ENCODE measurements at regions not wholly inside any gene's neighbourhood (a gene's known extent, or its start where the extent isn't known, plus 50 kb on each side); places are given as distances from the start of the nearest gene placed in this dataset.

DNA sequence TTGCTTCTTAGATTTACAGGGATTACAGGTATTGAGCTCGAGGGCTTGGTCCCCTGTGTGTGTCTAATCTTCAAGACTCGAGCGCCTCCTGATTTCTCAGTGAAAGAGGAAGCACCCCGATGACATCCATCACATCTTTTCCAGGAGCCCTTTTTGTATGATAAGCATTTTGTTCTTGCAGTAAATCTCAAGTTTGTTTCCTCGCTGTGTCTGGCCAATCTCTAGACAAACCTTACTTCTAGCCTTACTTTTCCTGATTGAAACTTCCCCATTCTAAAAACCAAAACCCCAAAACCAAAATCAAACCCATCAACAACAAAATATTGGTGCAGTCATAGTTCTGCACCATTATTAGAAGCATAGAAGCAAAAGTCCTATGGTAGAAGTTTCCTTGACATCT lies 286.0 kb downstream of the NFKBIZ start:
- peaks cover 3% of the 10 kb centered on the region for H3K4me1 ChIP-seq (ENCODE audit: insufficient read depth, low read length, poor library complexity, severe bottlenecking)
- no peaks in the 10 kb centered on the region for H3K9me3 ChIP-seq (ENCODE audit: insufficient read depth, low read depth, low read length)
- H3K9ac ChIP-seq (ENCODE audit: low read depth, low read length, poor library complexity, severe bottlenecking): no peak overlapping the region
- no peaks in the 10 kb centered on the region for H4K20me1 ChIP-seq (ENCODE audit: insufficient read depth, low read length, poor library complexity, severe bottlenecking)
- no peaks in the 10 kb centered on the region for H3K9me2 ChIP-seq (replicated peaks; ENCODE audit: low read depth, low read length)
- no peak overlapping the region for H2AFZ ChIP-seq (ENCODE audit: low read length)
- H3K27me3 ChIP-seq (ENCODE audit: insufficient read depth, low read length, poor library complexity, severe bottlenecking): no peaks in the 10 kb centered on the region
- H3K36me3 ChIP-seq (ENCODE audit: insufficient read depth, low read length): no peaks in the 10 kb centered on the region
- H3K4me2 ChIP-seq (ENCODE audit: low read depth, low read length, poor library complexity, severe bottlenecking): no peak overlapping the region
- TF ChIP-seq, protein P1, sequence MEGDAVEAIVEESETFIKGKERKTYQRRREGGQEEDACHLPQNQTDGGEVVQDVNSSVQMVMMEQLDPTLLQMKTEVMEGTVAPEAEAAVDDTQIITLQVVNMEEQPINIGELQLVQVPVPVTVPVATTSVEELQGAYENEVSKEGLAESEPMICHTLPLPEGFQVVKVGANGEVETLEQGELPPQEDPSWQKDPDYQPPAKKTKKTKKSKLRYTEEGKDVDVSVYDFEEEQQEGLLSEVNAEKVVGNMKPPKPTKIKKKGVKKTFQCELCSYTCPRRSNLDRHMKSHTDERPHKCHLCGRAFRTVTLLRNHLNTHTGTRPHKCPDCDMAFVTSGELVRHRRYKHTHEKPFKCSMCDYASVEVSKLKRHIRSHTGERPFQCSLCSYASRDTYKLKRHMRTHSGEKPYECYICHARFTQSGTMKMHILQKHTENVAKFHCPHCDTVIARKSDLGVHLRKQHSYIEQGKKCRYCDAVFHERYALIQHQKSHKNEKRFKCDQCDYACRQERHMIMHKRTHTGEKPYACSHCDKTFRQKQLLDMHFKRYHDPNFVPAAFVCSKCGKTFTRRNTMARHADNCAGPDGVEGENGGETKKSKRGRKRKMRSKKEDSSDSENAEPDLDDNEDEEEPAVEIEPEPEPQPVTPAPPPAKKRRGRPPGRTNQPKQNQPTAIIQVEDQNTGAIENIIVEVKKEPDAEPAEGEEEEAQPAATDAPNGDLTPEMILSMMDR (conservative IDR thresholded peaks at IDR 0.05; ENCODE audit: low read length): no peak
- TF ChIP-seq EZH2phosphoT487 (IDR thresholded peaks at IDR 0.05; ENCODE audit: borderline replicate concordance): no peak
- no peaks in the 10 kb centered on the region for H3K79me2 ChIP-seq (ENCODE audit: insufficient read depth, low read length)
- H3K4me3 ChIP-seq (ENCODE audit: low read length, poor library complexity, severe bottlenecking): no peak overlapping the region
- H3F3A ChIP-seq (ENCODE audit: low read depth): no peaks in the 10 kb centered on the region

- H3K4me1 ChIP-seq (ENCODE audit: insufficient read depth, low read length, poor library complexity, severe bottlenecking): no peaks in the 10 kb centered on the region
- no peak overlapping the region for H3K4me2 ChIP-seq (ENCODE audit: low read depth, low read length, poor library complexity, severe bottlenecking)
- TF ChIP-seq, protein P1 (conservative IDR thresholded peaks at IDR 0.05; ENCODE audit: low read length): no peak
- no peak for TF ChIP-seq EZH2phosphoT487 (IDR thresholded peaks at IDR 0.05; ENCODE audit: borderline replicate concordance)
These were observed 286.9 kb downstream of the NFKBIZ start for GRCh38 chr3:102136183-102136582.

GRCh38 chr3:102140116-102140515 lies 290.8 kb downstream of the NFKBIZ start:
- no peak overlapping the region for H3K9ac ChIP-seq (ENCODE audit: low read depth, low read length, poor library complexity, severe bottlenecking)

More at GRCh38 chr3:102136183-102136582, 286.9 kb downstream of the NFKBIZ start:
- no peak overlapping the region for H2AFZ ChIP-seq (ENCODE audit: low read length)
- H3K4me3 ChIP-seq (ENCODE audit: low read length, poor library complexity, severe bottlenecking): no peak overlapping the region
- no peaks in the 10 kb centered on the region for H4K20me1 ChIP-seq (ENCODE audit: insufficient read depth, low read length, poor library complexity, severe bottlenecking)
- H3K9me3 ChIP-seq (ENCODE audit: insufficient read depth, low read depth, low read length): no peaks in the 10 kb centered on the region
- H3K9ac ChIP-seq (ENCODE audit: low read depth, low read length, poor library complexity, severe bottlenecking): no peak overlapping the region
- no peaks in the 10 kb centered on the region for H3K27me3 ChIP-seq (ENCODE audit: insufficient read depth, low read length, poor library complexity, severe bottlenecking)
- H3K79me2 ChIP-seq (ENCODE audit: insufficient read depth, low read length): no peaks in the 10 kb centered on the region
- no peaks in the 10 kb centered on the region for H3F3A ChIP-seq (ENCODE audit: low read depth)
- H3K9me2 ChIP-seq (replicated peaks; ENCODE audit: low read depth, low read length): no peaks in the 10 kb centered on the region
- no peaks in the 10 kb centered on the region for H3K36me3 ChIP-seq (ENCODE audit: insufficient read depth, low read length)

More at GRCh38 chr3:102140116-102140515, 290.8 kb downstream of the NFKBIZ start:
- Histone ChIP-seq H3F3A (ENCODE audit: low read depth) (no peaks in the 10 kb centered on the region), H3K36me3 (ENCODE audit: insufficient read depth, low read length) (no peaks in the 10 kb centered on the region), H3K4me3 (ENCODE audit: low read length, poor library complexity, severe bottlenecking) (no peak overlapping the region), H3K9me3 (ENCODE audit: insufficient read depth, low read depth, low read length) (no peaks in the 10 kb centered on the region), H3K9me2 (replicated peaks; ENCODE audit: low read depth, low read length) (no peaks in the 10 kb centered on the region), H2AFZ (ENCODE audit: low read length) (no peak overlapping the region), H4K20me1 (ENCODE audit: insufficient read depth, low read length, poor library complexity, severe bottlenecking) (no peaks in the 10 kb centered on the region), H3K27me3 (ENCODE audit: insufficient read depth, low read length, poor library complexity, severe bottlenecking) (no peaks in the 10 kb centered on the region), H3K4me2 (ENCODE audit: low read depth, low read length, poor library complexity, severe bottlenecking) (no peak overlapping the region), H3K79me2 (ENCODE audit: insufficient read depth, low read length) (no peaks in the 10 kb centered on the region), H3K4me1 (ENCODE audit: insufficient read depth, low read length, poor library complexity, severe bottlenecking) (no peaks in the 10 kb centered on the region)
- no peak for TF ChIP-seq EZH2phosphoT487 (IDR thresholded peaks at IDR 0.05; ENCODE audit: borderline replicate concordance)
- TF ChIP-seq, protein P1 (conservative IDR thresholded peaks at IDR 0.05; ENCODE audit: low read length): no peak

Data from Loucy (cell line).